ENCODE measurements at regions not wholly inside any gene's neighbourhood (a gene's known extent, or its start where the extent isn't known, plus 50 kb on each side); places are given as distances from the start of the nearest gene placed in this dataset.

DNA sequence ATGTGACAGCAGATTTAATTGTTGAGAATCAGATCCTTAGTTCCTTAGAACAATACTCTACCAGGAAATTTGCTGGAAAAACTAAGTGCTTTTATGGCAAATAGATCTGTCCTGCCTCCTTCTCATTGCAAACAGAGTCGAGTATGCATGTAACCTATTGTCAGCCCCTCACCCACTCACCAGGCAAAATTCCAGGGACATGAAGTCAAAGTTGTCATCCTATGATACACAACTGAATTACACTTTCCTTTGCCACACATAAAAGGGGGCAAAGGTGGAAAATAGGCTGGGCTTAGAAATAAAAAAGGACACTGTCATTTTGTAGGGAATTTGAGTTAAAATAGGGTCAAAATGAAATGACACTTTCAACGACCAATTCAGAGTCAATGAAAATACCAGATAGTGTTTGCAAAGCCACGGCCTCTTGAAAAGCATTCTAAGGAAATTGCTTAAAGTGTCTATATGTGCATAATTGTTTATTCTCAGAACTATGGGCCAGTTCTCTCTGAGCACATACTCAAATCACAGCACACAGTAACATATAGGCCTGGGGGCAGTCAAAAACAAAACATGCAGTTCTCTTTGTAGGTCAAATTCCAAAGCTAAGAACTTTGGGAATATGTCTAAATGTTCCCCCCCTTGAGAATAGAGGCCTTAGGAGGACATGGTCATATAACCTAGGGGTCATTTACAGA is 452.8 kb downstream of the NFIB start:
- Histone ChIP-seq H3K27ac (no peak overlapping the region), H3K79me2 (ENCODE audit: insufficient read depth, low read depth) (no peaks in the 10 kb centered on the region), H3K4me1 (ENCODE audit: low read depth, poor library complexity, severe bottlenecking) (no peaks in the 10 kb centered on the region), H3K36me3 (ENCODE audit: insufficient read depth) (no peaks in the 10 kb centered on the region), H3K4me3 (IDR thresholded peaks at IDR 0.05; ENCODE audit: insufficient read depth, low read depth, low read length) (no peak overlapping the region), H2AFZ (ENCODE audit: low read depth) (no peak overlapping the region), H4K20me1 (ENCODE audit: insufficient read depth) (no peaks in the 10 kb centered on the region), H3K27me3 (ENCODE audit: insufficient read depth, low read depth) (no peaks in the 10 kb centered on the region), H3K9ac (no peak overlapping the region), H3K4me2 (no peak overlapping the region)
- TF ChIP-seq, protein P1, sequence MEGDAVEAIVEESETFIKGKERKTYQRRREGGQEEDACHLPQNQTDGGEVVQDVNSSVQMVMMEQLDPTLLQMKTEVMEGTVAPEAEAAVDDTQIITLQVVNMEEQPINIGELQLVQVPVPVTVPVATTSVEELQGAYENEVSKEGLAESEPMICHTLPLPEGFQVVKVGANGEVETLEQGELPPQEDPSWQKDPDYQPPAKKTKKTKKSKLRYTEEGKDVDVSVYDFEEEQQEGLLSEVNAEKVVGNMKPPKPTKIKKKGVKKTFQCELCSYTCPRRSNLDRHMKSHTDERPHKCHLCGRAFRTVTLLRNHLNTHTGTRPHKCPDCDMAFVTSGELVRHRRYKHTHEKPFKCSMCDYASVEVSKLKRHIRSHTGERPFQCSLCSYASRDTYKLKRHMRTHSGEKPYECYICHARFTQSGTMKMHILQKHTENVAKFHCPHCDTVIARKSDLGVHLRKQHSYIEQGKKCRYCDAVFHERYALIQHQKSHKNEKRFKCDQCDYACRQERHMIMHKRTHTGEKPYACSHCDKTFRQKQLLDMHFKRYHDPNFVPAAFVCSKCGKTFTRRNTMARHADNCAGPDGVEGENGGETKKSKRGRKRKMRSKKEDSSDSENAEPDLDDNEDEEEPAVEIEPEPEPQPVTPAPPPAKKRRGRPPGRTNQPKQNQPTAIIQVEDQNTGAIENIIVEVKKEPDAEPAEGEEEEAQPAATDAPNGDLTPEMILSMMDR (conservative IDR thresholded peaks at IDR 0.05; ENCODE audit: low read depth, low read length): no peak

DNA sequence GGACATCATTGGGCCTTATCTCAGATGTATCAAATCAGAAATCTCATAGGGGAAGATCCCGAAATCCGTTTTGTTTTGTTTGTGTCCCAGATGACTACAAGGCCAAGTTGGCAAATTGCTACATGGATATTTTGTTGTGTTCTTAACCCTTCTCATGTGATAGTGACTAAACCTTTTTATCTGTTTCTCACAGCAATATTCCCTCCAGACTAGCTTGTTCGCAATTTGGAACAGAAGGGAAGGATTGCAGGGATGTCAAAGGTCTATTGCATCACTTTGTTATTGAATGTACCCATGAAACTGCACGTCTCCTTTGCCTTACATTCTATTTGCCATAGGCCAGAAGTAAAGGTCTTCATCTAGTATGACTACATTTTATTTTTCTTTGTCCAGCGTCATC is 453.9 kb downstream of the NFIB start:
- no peaks in the 10 kb centered on the region for H3K79me2 ChIP-seq (ENCODE audit: insufficient read depth, low read depth)
- no peak overlapping the region for H2AFZ ChIP-seq (ENCODE audit: low read depth)
- H4K20me1 ChIP-seq (ENCODE audit: insufficient read depth): no peaks in the 10 kb centered on the region
- no peaks in the 10 kb centered on the region for H3K36me3 ChIP-seq (ENCODE audit: insufficient read depth)
- H3K27ac ChIP-seq: no peak overlapping the region
- H3K27me3 ChIP-seq (ENCODE audit: insufficient read depth, low read depth): no peaks in the 10 kb centered on the region
- H3K4me2 ChIP-seq: no peak overlapping the region
- TF ChIP-seq, protein P1 (conservative IDR thresholded peaks at IDR 0.05; ENCODE audit: low read depth, low read length): no peak
- no peak overlapping the region for H3K9ac ChIP-seq
- no peak overlapping the region for H3K4me3 ChIP-seq (IDR thresholded peaks at IDR 0.05; ENCODE audit: insufficient read depth, low read depth, low read length)
- H3K4me1 ChIP-seq (ENCODE audit: low read depth, poor library complexity, severe bottlenecking): no peaks in the 10 kb centered on the region

DNA sequence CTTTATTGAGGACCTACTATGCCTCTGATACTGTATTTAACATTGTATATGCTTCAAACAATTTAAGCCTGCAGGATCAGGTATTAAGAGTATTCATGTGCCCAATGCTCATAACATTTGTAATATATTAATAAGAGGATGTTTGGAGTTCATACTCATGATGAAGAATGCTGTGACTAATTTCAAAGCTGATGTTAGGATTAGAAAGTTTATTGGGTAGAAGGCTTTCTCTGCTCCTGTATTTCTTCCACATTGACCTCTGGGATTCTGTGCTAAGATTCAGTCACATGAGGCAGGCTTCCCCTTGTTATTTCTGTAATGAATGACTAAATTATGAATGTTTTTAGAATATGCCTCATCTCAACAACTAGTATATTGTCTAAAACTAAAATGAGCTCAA is 456.4 kb downstream of the NFIB start:
- H3K79me2 ChIP-seq (ENCODE audit: insufficient read depth, low read depth): no peaks in the 10 kb centered on the region
- no peak overlapping the region for H3K4me2 ChIP-seq
- H3K27ac ChIP-seq: no peak overlapping the region
- TF ChIP-seq, protein P1 (conservative IDR thresholded peaks at IDR 0.05; ENCODE audit: low read depth, low read length): no peak
- H3K4me1 ChIP-seq (ENCODE audit: low read depth, poor library complexity, severe bottlenecking): no peaks in the 10 kb centered on the region
- H3K27me3 ChIP-seq (ENCODE audit: insufficient read depth, low read depth): no peaks in the 10 kb centered on the region
- H3K9ac ChIP-seq: no peak overlapping the region
- H2AFZ ChIP-seq (ENCODE audit: low read depth): no peak overlapping the region
- no peak overlapping the region for H3K4me3 ChIP-seq (IDR thresholded peaks at IDR 0.05; ENCODE audit: insufficient read depth, low read depth, low read length)
- H3K36me3 ChIP-seq (ENCODE audit: insufficient read depth): no peaks in the 10 kb centered on the region
- H4K20me1 ChIP-seq (ENCODE audit: insufficient read depth): no peaks in the 10 kb centered on the region

DNA sequence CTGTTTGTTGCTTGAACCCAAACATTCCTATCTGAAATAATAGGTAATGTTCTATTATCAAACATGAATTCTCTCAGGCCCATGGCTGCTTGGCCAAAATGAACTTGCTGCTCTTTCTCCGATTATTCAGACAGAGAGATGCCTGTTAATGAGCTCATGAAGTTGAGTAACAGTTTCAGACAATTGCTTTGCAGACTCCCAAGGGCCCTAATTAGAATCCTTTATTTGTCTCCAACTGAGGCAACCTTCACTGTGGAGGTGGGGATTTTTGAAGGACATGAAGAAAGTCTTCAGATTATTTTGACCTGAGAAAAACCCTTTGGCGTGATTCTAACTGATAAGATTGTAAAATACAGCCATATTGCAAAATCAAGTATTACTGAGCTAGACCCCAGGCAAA is 466.7 kb downstream of the NFIB start:
- H3K36me3 ChIP-seq (ENCODE audit: insufficient read depth): no peaks in the 10 kb centered on the region
- H3K27ac ChIP-seq: no peak overlapping the region
- H3K4me2 ChIP-seq: no peak overlapping the region
- H3K4me1 ChIP-seq (ENCODE audit: low read depth, poor library complexity, severe bottlenecking): no peaks in the 10 kb centered on the region
- no peak overlapping the region for H3K4me3 ChIP-seq (IDR thresholded peaks at IDR 0.05; ENCODE audit: insufficient read depth, low read depth, low read length)
- no peaks in the 10 kb centered on the region for H4K20me1 ChIP-seq (ENCODE audit: insufficient read depth)
- no peaks in the 10 kb centered on the region for H3K79me2 ChIP-seq (ENCODE audit: insufficient read depth, low read depth)
- H3K27me3 ChIP-seq (ENCODE audit: insufficient read depth, low read depth): no peaks in the 10 kb centered on the region
- TF ChIP-seq, protein P1 (conservative IDR thresholded peaks at IDR 0.05; ENCODE audit: low read depth, low read length): no peak
- H3K9ac ChIP-seq: no peak overlapping the region
- H2AFZ ChIP-seq (ENCODE audit: low read depth): no peak overlapping the region

Measured in KMS-11 (cell line).